HS-27A (cell line): ENCODE measurements at regions not wholly inside any gene's neighbourhood (a gene's known extent, or its start where the extent isn't known, plus 50 kb on each side); places are given as distances from the start of the nearest gene placed in this dataset.

Experiments
- DNase-seq: peaks from one replicate; pipeline ENCODE4 v3.0.0-alpha.2; 2012; ENCODE audit warnings: low read depth, missing footprints

- no peak for DNase-seq
Measured at GRCh38 chr10:113292086-113292485, 260.8 kb upstream of the HABP2 start.

DNA sequence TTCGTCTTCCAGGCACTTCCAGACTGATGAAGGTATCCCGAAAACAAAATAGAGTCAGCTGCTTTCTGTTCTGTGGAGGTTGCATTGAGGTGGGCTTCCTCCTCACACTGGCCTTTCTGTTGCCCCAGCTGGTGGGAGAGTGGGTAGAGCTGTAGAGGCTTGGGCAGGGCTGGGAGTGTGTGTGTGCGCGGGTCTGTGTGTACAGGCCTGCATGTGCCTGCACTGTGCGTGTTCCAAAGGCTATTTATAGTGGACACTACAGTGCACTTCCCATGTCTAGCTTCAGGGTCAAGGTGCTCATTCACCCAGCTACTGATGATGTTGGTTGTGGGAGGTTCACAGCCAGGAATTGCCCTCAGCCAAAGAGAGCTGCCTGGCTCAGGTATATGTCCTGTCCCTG lies 260.1 kb upstream of the HABP2 start:
- DNase-seq = no peak

GRCh38 chr10:113293167-113293566 lies 259.7 kb upstream of the HABP2 start:
- DNase-seq = no peak

DNA sequence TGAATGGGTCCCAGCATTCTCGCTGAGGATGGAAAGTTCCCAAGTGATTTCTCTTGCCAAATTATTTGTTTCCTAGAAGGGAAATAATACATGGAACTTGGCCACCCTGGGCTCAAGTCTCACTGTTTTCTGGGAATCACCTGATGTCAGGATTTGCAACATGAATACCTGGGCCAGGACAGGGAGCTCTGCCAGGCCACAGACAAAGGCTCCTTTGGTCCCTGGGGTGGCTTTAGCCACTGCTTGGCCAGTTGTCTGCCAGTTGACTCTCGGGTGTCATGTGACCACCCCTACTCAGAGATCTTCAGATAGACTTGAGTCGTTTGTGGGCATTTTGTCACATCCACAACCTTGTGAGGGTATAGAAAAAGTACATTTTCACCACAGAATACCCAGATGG lies 258.0 kb upstream of the HABP2 start:
- DNase-seq = no peak

DNA sequence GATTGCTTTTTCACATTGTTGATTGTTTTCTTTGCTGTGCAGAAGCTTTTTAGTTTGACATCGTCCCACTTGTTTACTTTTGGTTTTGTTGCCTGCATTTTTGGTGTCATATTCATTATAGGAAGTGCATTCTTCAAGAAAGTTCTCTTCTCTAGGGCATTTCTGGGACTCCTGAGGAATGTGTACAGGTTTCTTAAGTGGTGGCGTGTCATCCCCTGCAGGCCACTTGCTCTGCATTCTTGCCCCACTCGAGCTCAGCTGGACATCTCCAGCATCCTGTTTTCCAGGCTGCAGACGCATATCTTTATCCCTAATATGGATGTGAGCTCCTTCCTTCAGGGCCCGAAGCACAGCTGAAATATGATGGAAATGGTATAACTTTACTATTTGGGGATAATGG lies 255.6 kb upstream of the HABP2 start:
- DNase-seq = no peak

GRCh38 chr10:113298616-113299015 lies 254.2 kb upstream of the HABP2 start:
- DNase-seq = no peak

GRCh38 chr10:113300201-113300600 lies 252.7 kb upstream of the HABP2 start:
- DNase-seq = no peak

DNA sequence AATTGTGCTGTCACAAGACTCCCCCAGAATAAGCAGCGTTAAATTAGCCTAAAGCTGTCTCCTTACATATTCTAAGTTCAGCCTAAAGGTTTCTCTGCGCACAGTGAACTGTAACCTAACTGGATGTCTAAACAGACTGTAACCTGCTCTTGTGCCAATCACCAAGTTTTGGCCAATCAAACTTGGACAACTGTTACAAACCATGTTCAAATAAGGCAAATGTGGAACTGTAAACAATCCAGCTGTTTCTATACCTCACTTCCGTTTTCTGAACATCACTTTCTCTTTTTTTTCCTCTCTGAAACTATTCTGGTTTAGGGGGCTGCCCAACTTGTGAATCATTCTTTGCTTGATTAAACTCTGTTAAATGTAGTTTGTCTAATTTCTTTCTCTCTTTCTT lies 252.2 kb upstream of the HABP2 start:
- no peak for DNase-seq

GRCh38 chr10:113301342-113301984 lies 251.4 kb upstream of the HABP2 start:
- DNase-seq = no peak

- DNase-seq = no peak
Measured at GRCh38 chr10:113302062-113302461, 250.8 kb upstream of the HABP2 start.

DNA sequence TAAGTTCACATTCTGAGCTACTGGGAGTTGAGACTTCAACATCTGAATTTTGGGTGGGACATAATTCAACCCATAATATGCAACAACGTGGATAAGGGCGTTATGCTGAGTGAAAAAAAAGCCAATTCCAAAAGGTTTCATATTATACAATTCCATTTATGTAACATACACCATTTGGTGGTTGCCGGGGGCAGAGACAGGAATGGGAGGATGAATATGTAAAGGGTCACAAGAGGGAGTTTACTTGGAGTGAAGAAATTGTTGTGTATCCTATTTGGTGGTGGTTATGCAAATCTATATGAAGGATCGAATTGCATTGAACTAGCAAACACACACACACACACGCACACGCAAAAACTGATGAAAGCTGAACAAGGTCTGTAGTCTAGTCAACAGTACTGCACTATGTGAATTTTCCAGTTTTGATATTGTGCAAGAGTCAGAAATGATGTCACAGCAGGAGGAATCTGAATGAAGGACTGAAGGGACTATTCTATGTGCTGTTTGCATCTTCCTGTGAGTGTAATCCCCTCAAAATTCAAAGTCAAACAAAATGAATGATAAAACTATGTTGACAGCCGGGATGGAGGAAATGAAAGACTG lies 249.2 kb upstream of the HABP2 start:
- no peak for DNase-seq

- DNase-seq = no peak
Measured at GRCh38 chr10:113304726-113305125, 248.1 kb upstream of the HABP2 start.

DNA sequence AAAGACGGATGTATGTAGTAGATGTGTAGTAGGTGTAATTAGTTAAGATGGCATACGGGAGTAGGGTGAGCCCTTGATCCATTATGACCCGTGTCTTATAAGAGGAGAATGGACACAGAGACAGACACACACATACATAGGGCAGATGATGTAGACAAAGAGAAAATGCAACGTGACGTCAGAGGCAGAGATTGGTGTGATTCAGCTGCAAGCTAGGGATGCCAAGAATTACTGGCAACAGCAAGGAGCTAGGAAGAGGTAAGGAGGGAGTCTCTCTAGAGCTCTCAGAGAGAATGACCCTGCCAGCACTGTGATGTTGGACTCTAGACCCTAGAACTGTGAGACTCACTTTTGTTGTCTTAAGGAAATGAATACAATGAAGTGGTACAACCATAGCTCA lies 247.0 kb upstream of the HABP2 start:
- no peak for DNase-seq

- DNase-seq = no peak
Measured at GRCh38 chr10:113309791-113310190, 243.1 kb upstream of the HABP2 start.

GRCh38 chr10:113310347-113310746 lies 242.5 kb upstream of the HABP2 start:
- no peak for DNase-seq

- no peak for DNase-seq
Measured at GRCh38 chr10:113313048-113313602, 239.7 kb upstream of the HABP2 start.

GRCh38 chr10:113313722-113314121 lies 239.1 kb upstream of the HABP2 start:
- DNase-seq = no peak

GRCh38 chr10:113316506-113316905 lies 236.3 kb upstream of the HABP2 start:
- DNase-seq = no peak

GRCh38 chr10:113317489-113317888 lies 235.4 kb upstream of the HABP2 start:
- DNase-seq = no peak

GRCh38 chr10:113319479-113319878 lies 233.4 kb upstream of the HABP2 start:
- DNase-seq = no peak

- no peak for DNase-seq
Measured at GRCh38 chr10:113320211-113320610, 232.6 kb upstream of the HABP2 start.

- DNase-seq = no peak
Measured at GRCh38 chr10:113320987-113321386, 231.9 kb upstream of the HABP2 start.

GRCh38 chr10:113322843-113323242 lies 230.0 kb upstream of the HABP2 start:
- no peak for DNase-seq

DNA sequence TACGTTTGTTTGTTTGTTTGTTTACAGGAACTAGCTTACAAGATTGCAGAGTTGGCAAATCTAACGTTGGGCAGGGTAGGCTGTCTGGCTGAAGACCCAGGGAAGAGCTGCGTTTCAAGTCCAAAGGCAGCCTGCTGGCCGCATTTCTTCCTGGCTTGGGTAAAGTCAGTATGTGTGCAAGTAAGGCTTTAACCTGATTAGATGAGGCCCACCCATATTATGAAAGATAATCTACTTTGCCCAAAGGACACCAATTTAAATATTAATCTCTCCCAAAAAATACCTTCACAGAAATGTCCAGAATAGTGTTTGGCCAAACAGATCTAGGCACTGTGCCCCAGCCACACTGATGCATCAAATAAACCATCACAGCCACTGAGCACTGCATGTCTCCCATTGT lies 228.9 kb upstream of the HABP2 start:
- DNase-seq = no peak
